ENCODE measurements at regions not wholly inside any gene's neighbourhood (a gene's known extent, or its start where the extent isn't known, plus 50 kb on each side); places are given as distances from the start of the nearest gene placed in this dataset.

DNA sequence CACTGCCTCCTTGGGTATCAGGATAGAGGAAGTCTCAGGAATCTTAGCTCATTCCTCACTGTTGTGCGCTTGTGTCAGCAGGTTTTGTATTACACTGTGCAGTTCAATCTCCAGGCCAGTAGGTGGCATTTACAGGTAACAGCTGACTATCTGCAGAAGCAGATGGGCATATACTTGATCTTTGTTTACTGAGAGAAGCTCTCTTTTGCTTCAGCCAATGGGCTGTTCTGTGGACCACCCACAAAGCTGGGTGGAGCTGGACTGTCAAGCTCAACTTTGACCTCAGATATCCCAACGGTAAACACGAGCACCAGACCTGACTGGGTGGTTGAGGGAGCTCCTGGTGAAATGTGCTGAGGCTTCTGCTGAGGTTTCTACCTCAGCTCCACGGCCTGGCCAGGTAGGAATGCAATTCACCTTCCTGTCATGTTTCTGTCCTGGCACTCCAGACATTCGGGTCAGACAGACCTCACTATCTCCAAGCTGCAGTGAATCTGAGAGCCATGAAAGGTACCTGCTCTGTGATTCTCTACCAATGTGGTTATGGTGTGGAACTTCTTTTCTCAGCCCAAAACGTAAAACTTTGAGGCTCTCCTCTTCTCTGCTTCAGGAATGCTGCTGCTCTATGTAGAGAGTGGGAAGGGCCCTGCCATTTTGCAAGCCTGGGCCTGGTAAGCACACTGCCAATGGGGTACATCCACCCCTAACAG lies 167.9 kb upstream of the ACTBL2 start:
- no peak overlapping the region for H2AFZ ChIP-seq (ENCODE audit: control insufficient read depth, low read length)
- H3K4me3 ChIP-seq (ENCODE audit: control insufficient read depth in 2 of 3, extremely low read depth in 1 of 3, insufficient read depth in 2 of 3, low read depth in 1 of 3, low read length in 3 of 3), result no peak overlapping the region
- H3K9me3 ChIP-seq (ENCODE audit: control insufficient read depth, low read depth, low read length), result no peaks in the 10 kb centered on the region
- dilution Hi-C loops (cut with MboI; ENCODE audit: extremely low pct_ligation_motif_present, low sequenced_read_pairs), result no loop called here
- no peak overlapping the region for H3K4me2 ChIP-seq (ENCODE audit: control insufficient read depth, extremely low read depth, insufficient read depth, low read depth, low read length)
- DNase-seq (ENCODE audit: low read depth, low spot score) (peak; percentile 32), FAIRE-seq (peak; percentile 98)
- TF ChIP-seq EZH2 (IDR thresholded peaks at IDR 0.05; ENCODE audit: low read length) (no peak), CTCF (optimal IDR thresholded peaks at IDR 0.05 in 1 of 3, IDR thresholded peaks at IDR 0.05 in 1 of 3, conservative IDR thresholded peaks at IDR 0.05 in 1 of 3; ENCODE audit: extremely low read depth in 1 of 3, insufficient read depth in 2 of 3, low read length in 3 of 3) (peak; percentile 79 to 89 (median 89))
- no peaks in the 10 kb centered on the region for H3K79me2 ChIP-seq (ENCODE audit: control insufficient read depth, insufficient read depth, low read length)
- H3K9me1 ChIP-seq (ENCODE audit: control insufficient read depth, extremely low read depth, insufficient read depth, low read length), result no peaks in the 10 kb centered on the region
- no peak overlapping the region for H3K9ac ChIP-seq (ENCODE audit: control insufficient read depth, extremely low read depth, insufficient read depth, low read length)
- H3K27ac ChIP-seq (ENCODE audit: control insufficient read depth, insufficient read depth, low read length), result no peak overlapping the region
- H4K20me1 ChIP-seq (ENCODE audit: control insufficient read depth, extremely low read depth, insufficient read depth, low read length), result no peaks in the 10 kb centered on the region
- no peaks in the 10 kb centered on the region for H3K4me1 ChIP-seq (ENCODE audit: control insufficient read depth, extremely low read depth, insufficient read depth, low read length)
- no peaks in the 10 kb centered on the region for H3K27me3 ChIP-seq (ENCODE audit: control insufficient read depth, extremely low read depth, insufficient read depth, low read length)
- no peaks in the 10 kb centered on the region for H3K36me3 ChIP-seq (ENCODE audit: control insufficient read depth in 2 of 2, extremely low read depth in 1 of 2, insufficient read depth in 2 of 2, low read length in 2 of 2)

GRCh38 chr5:57642698-57643097 lies 160.1 kb upstream of the ACTBL2 start:
- H3K4me3 ChIP-seq (ENCODE audit: control insufficient read depth in 2 of 3, extremely low read depth in 1 of 3, insufficient read depth in 2 of 3, low read depth in 1 of 3, low read length in 3 of 3), result no peak overlapping the region
- no peaks in the 10 kb centered on the region for H3K79me2 ChIP-seq (ENCODE audit: control insufficient read depth, insufficient read depth, low read length)
- no peak overlapping the region for H3K27ac ChIP-seq (ENCODE audit: control insufficient read depth, insufficient read depth, low read length)
- DNase-seq (ENCODE audit: low read depth, low spot score), result no peak
- H3K4me2 ChIP-seq (ENCODE audit: control insufficient read depth, extremely low read depth, insufficient read depth, low read depth, low read length), result no peak overlapping the region
- no peaks in the 10 kb centered on the region for H3K9me1 ChIP-seq (ENCODE audit: control insufficient read depth, extremely low read depth, insufficient read depth, low read length)
- no peaks in the 10 kb centered on the region for H3K36me3 ChIP-seq (ENCODE audit: control insufficient read depth in 2 of 2, extremely low read depth in 1 of 2, insufficient read depth in 2 of 2, low read length in 2 of 2)
- dilution Hi-C loops (cut with MboI; ENCODE audit: extremely low pct_ligation_motif_present, low sequenced_read_pairs), result no loop called here
- TF ChIP-seq EZH2 (IDR thresholded peaks at IDR 0.05; ENCODE audit: low read length), result no peak
- TF ChIP-seq CTCF (optimal IDR thresholded peaks at IDR 0.05 in 1 of 3, IDR thresholded peaks at IDR 0.05 in 1 of 3, conservative IDR thresholded peaks at IDR 0.05 in 1 of 3; ENCODE audit: extremely low read depth in 1 of 3, insufficient read depth in 2 of 3, low read length in 3 of 3), result no peak
- H3K9ac ChIP-seq (ENCODE audit: control insufficient read depth, extremely low read depth, insufficient read depth, low read length), result no peak overlapping the region
- no peaks in the 10 kb centered on the region for H3K9me3 ChIP-seq (ENCODE audit: control insufficient read depth, low read depth, low read length)
- H2AFZ ChIP-seq (ENCODE audit: control insufficient read depth, low read length), result no peak overlapping the region
- no peaks in the 10 kb centered on the region for H4K20me1 ChIP-seq (ENCODE audit: control insufficient read depth, extremely low read depth, insufficient read depth, low read length)
- H3K4me1 ChIP-seq (ENCODE audit: control insufficient read depth, extremely low read depth, insufficient read depth, low read length), result no peaks in the 10 kb centered on the region
- H3K27me3 ChIP-seq (ENCODE audit: control insufficient read depth, extremely low read depth, insufficient read depth, low read length), result peaks cover 2% of the 10 kb centered on the region
- FAIRE-seq, result no peak
